MM.1S (cell line): ENCODE measurements at regions not wholly inside any gene's neighbourhood (a gene's known extent, or its start where the extent isn't known, plus 50 kb on each side); places are given as distances from the start of the nearest gene placed in this dataset.

Source experiments
- CTCF ChIP-seq: fragments of 300-600 bp; sonication (generic); IDR thresholded peaks from 2 replicates; pipeline ENCODE4 v1.5.1; 2016; ENCODE audit warnings: antibody characterized with exemption, low read length, mixed read lengths
- EZH2 ChIP-seq: fragments of 300-600 bp; sonication (generic); optimal IDR thresholded peaks from 2 replicates; pipeline ENCODE3; 2017; ENCODE audit warnings: low read depth, mild to moderate bottlenecking, antibody characterized with exemption, low read length, mixed read lengths

DNA sequence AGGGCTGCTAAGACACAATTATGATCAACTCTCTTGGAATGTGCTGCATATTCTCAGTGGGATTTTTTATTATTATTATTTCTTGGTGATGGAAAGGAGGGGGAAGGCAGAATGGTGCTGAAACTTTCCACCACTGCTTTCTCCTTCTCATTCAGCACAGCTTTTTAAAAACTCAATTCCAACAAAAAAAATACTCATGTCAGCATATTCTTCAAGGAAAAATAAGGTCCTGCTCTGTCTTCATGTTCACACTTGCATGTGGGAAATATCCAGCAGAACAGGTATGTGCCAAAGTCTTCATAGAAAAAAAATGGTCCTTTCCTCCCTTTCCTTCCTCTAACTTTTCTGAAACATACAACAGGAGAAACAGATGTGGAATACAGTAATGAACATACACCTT lies 144.0 kb upstream of the ADAMTS3 start:
- TF ChIP-seq CTCF: no peak
- TF ChIP-seq EZH2: no peak
